ENCODE measurements at regions not wholly inside any gene's neighbourhood (a gene's known extent, or its start where the extent isn't known, plus 50 kb on each side); places are given as distances from the start of the nearest gene placed in this dataset.

GRCh38 chr18:64271975-64272659 is 123.2 kb upstream of the LINC00305 start:
- no peaks in the 10 kb centered on the region for H3K36me3 ChIP-seq (ENCODE audit: control insufficient read depth, insufficient read depth, low read length)

GRCh38 chr18:64271246-64271645 is 122.4 kb upstream of the LINC00305 start:
- H3K4me3 ChIP-seq (ENCODE audit: low read length) = no peak overlapping the region
- no peak overlapping the region for H3K9ac ChIP-seq (ENCODE audit: low read length)
- H3K36me3 ChIP-seq (ENCODE audit: control insufficient read depth, insufficient read depth, low read length) = no peaks in the 10 kb centered on the region
- H3K4me1 ChIP-seq (ENCODE audit: control insufficient read depth, insufficient read depth, low read length) = no peaks in the 10 kb centered on the region
- H3K27ac ChIP-seq (ENCODE audit: low read depth, low read length) = no peak overlapping the region
- no peaks in the 10 kb centered on the region for H3K27me3 ChIP-seq (ENCODE audit: control insufficient read depth, insufficient read depth, low read length)

More at GRCh38 chr18:64271975-64272659, 123.2 kb upstream of the LINC00305 start:
- Histone ChIP-seq H3K27me3 (ENCODE audit: control insufficient read depth, insufficient read depth, low read length) (no peaks in the 10 kb centered on the region), H3K4me1 (ENCODE audit: control insufficient read depth, insufficient read depth, low read length) (no peaks in the 10 kb centered on the region), H3K9ac (ENCODE audit: low read length) (no peak overlapping the region), H3K27ac (ENCODE audit: low read depth, low read length) (no peak overlapping the region), H3K4me3 (ENCODE audit: low read length) (no peak overlapping the region)

- Histone ChIP-seq H3K4me1 (ENCODE audit: control insufficient read depth, insufficient read depth, low read length) (no peaks in the 10 kb centered on the region), H3K36me3 (ENCODE audit: control insufficient read depth, insufficient read depth, low read length) (no peaks in the 10 kb centered on the region), H3K4me3 (ENCODE audit: low read length) (no peak overlapping the region), H3K27me3 (ENCODE audit: control insufficient read depth, insufficient read depth, low read length) (no peaks in the 10 kb centered on the region), H3K27ac (ENCODE audit: low read depth, low read length) (no peak overlapping the region), H3K9ac (ENCODE audit: low read length) (no peak overlapping the region)
These were observed 121.7 kb upstream of the LINC00305 start for GRCh38 chr18:64270608-64271007.

GRCh38 chr18:64270121-64270520 is 121.2 kb upstream of the LINC00305 start:
- Histone ChIP-seq H3K4me1 (ENCODE audit: control insufficient read depth, insufficient read depth, low read length) (no peaks in the 10 kb centered on the region), H3K27me3 (ENCODE audit: control insufficient read depth, insufficient read depth, low read length) (no peaks in the 10 kb centered on the region), H3K27ac (ENCODE audit: low read depth, low read length) (no peak overlapping the region), H3K9ac (ENCODE audit: low read length) (no peak overlapping the region), H3K36me3 (ENCODE audit: control insufficient read depth, insufficient read depth, low read length) (no peaks in the 10 kb centered on the region), H3K4me3 (ENCODE audit: low read length) (no peak overlapping the region)

- Histone ChIP-seq H3K27ac (ENCODE audit: low read depth, low read length) (no peak overlapping the region), H3K4me1 (ENCODE audit: control insufficient read depth, insufficient read depth, low read length) (no peaks in the 10 kb centered on the region), H3K27me3 (ENCODE audit: control insufficient read depth, insufficient read depth, low read length) (no peaks in the 10 kb centered on the region), H3K9ac (ENCODE audit: low read length) (no peak overlapping the region), H3K36me3 (ENCODE audit: control insufficient read depth, insufficient read depth, low read length) (no peaks in the 10 kb centered on the region), H3K4me3 (ENCODE audit: low read length) (no peak overlapping the region)
These were observed 115.3 kb upstream of the LINC00305 start for GRCh38 chr18:64264171-64264570.

GRCh38 chr18:64260810-64261209 is 111.9 kb upstream of the LINC00305 start:
- no peak overlapping the region for H3K4me3 ChIP-seq (ENCODE audit: low read length)
- no peaks in the 10 kb centered on the region for H3K27me3 ChIP-seq (ENCODE audit: control insufficient read depth, insufficient read depth, low read length)
- H3K9ac ChIP-seq (ENCODE audit: low read length) = no peak overlapping the region
- H3K27ac ChIP-seq (ENCODE audit: low read depth, low read length) = no peak overlapping the region
- H3K4me1 ChIP-seq (ENCODE audit: control insufficient read depth, insufficient read depth, low read length) = no peaks in the 10 kb centered on the region
- no peaks in the 10 kb centered on the region for H3K36me3 ChIP-seq (ENCODE audit: control insufficient read depth, insufficient read depth, low read length)

GRCh38 chr18:64259871-64260270 is 111.0 kb upstream of the LINC00305 start:
- H3K9ac ChIP-seq (ENCODE audit: low read length) = no peak overlapping the region
- no peaks in the 10 kb centered on the region for H3K27me3 ChIP-seq (ENCODE audit: control insufficient read depth, insufficient read depth, low read length)
- no peaks in the 10 kb centered on the region for H3K4me1 ChIP-seq (ENCODE audit: control insufficient read depth, insufficient read depth, low read length)
- H3K27ac ChIP-seq (ENCODE audit: low read depth, low read length) = no peak overlapping the region
- H3K4me3 ChIP-seq (ENCODE audit: low read length) = no peak overlapping the region
- no peaks in the 10 kb centered on the region for H3K36me3 ChIP-seq (ENCODE audit: control insufficient read depth, insufficient read depth, low read length)

GRCh38 chr18:64258111-64258650 is 109.3 kb upstream of the LINC00305 start:
- H3K27ac ChIP-seq (ENCODE audit: low read depth, low read length) = no peak overlapping the region

GRCh38 chr18:64254399-64255093 is 105.7 kb upstream of the LINC00305 start:
- Histone ChIP-seq H3K36me3 (ENCODE audit: control insufficient read depth, insufficient read depth, low read length) (no peaks in the 10 kb centered on the region), H3K4me3 (ENCODE audit: low read length) (no peak overlapping the region), H3K9ac (ENCODE audit: low read length) (no peak overlapping the region), H3K27me3 (ENCODE audit: control insufficient read depth, insufficient read depth, low read length) (no peaks in the 10 kb centered on the region), H3K27ac (ENCODE audit: low read depth, low read length) (no peak overlapping the region), H3K4me1 (ENCODE audit: control insufficient read depth, insufficient read depth, low read length) (no peaks in the 10 kb centered on the region)

More at GRCh38 chr18:64258111-64258650, 109.3 kb upstream of the LINC00305 start:
- H3K27me3 ChIP-seq (ENCODE audit: control insufficient read depth, insufficient read depth, low read length) = no peaks in the 10 kb centered on the region
- no peaks in the 10 kb centered on the region for H3K4me1 ChIP-seq (ENCODE audit: control insufficient read depth, insufficient read depth, low read length)
- no peak overlapping the region for H3K9ac ChIP-seq (ENCODE audit: low read length)
- H3K36me3 ChIP-seq (ENCODE audit: control insufficient read depth, insufficient read depth, low read length) = no peaks in the 10 kb centered on the region
- no peak overlapping the region for H3K4me3 ChIP-seq (ENCODE audit: low read length)

GRCh38 chr18:64253873-64254272 is 105.0 kb upstream of the LINC00305 start:
- Histone ChIP-seq H3K27me3 (ENCODE audit: control insufficient read depth, insufficient read depth, low read length) (no peaks in the 10 kb centered on the region), H3K4me1 (ENCODE audit: control insufficient read depth, insufficient read depth, low read length) (no peaks in the 10 kb centered on the region), H3K4me3 (ENCODE audit: low read length) (no peak overlapping the region), H3K27ac (ENCODE audit: low read depth, low read length) (no peak overlapping the region), H3K36me3 (ENCODE audit: control insufficient read depth, insufficient read depth, low read length) (no peaks in the 10 kb centered on the region), H3K9ac (ENCODE audit: low read length) (no peak overlapping the region)

GRCh38 chr18:64253222-64253621 is 104.3 kb upstream of the LINC00305 start:
- Histone ChIP-seq H3K9ac (ENCODE audit: low read length) (no peak overlapping the region), H3K4me1 (ENCODE audit: control insufficient read depth, insufficient read depth, low read length) (no peaks in the 10 kb centered on the region), H3K27ac (ENCODE audit: low read depth, low read length) (no peak overlapping the region), H3K4me3 (ENCODE audit: low read length) (no peak overlapping the region), H3K36me3 (ENCODE audit: control insufficient read depth, insufficient read depth, low read length) (no peaks in the 10 kb centered on the region), H3K27me3 (ENCODE audit: control insufficient read depth, insufficient read depth, low read length) (no peaks in the 10 kb centered on the region)

GRCh38 chr18:64248836-64249235 is 99.9 kb upstream of the LINC00305 start:
- H3K4me3 ChIP-seq (ENCODE audit: low read length) = no peak overlapping the region
- no peaks in the 10 kb centered on the region for H3K27me3 ChIP-seq (ENCODE audit: control insufficient read depth, insufficient read depth, low read length)
- H3K36me3 ChIP-seq (ENCODE audit: control insufficient read depth, insufficient read depth, low read length) = no peaks in the 10 kb centered on the region
- H3K27ac ChIP-seq (ENCODE audit: low read depth, low read length) = no peak overlapping the region
- H3K9ac ChIP-seq (ENCODE audit: low read length) = no peak overlapping the region
- H3K4me1 ChIP-seq (ENCODE audit: control insufficient read depth, insufficient read depth, low read length) = no peaks in the 10 kb centered on the region
